Activated CD4-positive, alpha-beta T cell treated with anti-CD3 and anti-CD28 coated beads, Interleukin-2, amount 50 U/mL, for 1 hour (primary cell): ENCODE measurements at regions not wholly inside any gene's neighbourhood (a gene's known extent, or its start where the extent isn't known, plus 50 kb on each side); places are given as distances from the start of the nearest gene placed in this dataset.
"Not testable (repeated sequence)": the region's sequence is repeated elsewhere in the genome, so short reads cannot be mapped to it uniquely, and the experiment has no call there.

ENCODE experiments used
- DNase-seq: peaks from one replicate; pipeline ENCODE4 v3.0.0-alpha.2; 2020

DNA sequence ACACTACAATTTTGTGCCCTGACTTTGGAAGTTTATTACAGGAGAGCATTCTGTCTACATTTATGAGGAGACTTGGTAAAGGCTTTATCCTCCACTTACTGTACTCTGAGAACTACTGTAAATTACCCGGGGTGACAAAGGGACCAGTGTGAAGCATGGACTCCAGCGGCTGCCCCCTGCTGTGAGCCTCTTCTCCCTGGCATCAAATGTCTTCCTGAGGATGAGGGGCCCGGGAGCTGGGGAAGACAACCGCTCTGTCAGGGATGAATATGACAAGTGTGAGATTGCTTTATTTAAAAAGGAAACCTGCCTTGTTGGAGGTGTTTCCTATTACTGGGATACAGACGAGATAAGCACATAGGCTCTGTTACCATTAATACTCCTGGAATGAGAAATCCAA lies 714.8 kb downstream of the CCSER2 start:
- DNase-seq, result no peak

DNA sequence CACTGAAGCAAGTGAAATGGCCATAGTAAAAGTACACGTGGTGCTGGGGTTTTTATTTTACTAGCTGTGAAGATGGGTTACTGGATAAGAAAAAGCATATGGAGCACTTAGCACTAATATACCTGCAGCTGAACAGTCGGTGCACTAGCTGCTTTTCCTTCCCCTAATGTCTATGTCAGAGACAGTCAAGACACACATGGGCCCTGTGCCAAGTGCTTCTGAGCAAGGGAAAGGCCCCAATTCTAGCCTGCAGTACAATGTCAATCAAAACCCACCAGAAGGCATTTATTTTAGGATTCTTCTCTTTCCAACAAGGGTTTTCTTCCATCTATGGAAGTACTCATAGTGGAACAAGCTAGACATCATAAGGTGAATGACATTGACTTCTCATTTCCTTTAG lies 716.7 kb downstream of the CCSER2 start:
- DNase-seq, result no peak

GRCh38 chr10:85047170-85047834 lies 718.9 kb downstream of the CCSER2 start:
- no peak for DNase-seq

GRCh38 chr10:85047979-85048378 lies 719.6 kb downstream of the CCSER2 start:
- no peak for DNase-seq

- no peak for DNase-seq
Observed at GRCh38 chr10:85048644-85049043, 720.3 kb downstream of the CCSER2 start.

DNA sequence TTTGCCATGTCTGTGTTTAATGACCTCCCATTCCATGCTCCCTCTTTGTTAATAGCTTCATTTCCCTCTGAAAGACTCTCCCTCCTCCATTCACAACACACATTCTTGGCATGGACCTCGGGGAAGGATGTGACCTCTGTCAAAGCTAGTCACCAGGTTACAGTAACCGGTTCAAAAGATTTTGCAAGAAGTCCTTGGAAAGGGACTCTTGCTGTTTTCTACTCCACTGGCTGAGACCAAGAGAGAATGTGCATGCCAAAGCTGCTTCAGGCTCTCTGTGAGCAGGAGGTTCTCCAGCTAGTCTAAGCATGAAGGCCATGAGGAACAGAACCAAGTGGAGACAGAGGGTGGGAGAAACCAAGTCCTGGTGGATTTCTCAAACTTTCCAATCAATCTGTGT lies 732.6 kb downstream of the CCSER2 start:
- DNase-seq, result no peak

GRCh38 chr10:85061401-85061800 lies 733.0 kb downstream of the CCSER2 start:
- DNase-seq, result no peak

DNA sequence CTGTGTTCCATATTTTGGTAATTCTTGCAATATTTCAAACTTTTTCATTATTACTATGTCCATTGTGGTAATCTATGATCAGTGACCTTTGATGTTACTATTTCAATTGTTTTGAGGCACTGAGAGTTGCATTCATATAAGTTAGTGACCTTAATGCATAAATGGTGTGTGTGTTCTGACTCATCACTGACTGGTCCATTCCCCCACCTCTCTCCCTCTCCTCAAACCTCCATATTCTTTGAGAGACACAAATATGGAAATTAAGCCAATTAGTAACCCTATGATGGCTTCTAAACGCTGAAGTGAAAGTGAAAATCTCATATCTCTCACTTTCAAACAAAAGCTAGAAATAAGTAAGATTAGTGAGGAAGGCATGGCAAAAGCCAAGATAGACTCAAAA lies 739.6 kb downstream of the CCSER2 start:
- no peak for DNase-seq

DNA sequence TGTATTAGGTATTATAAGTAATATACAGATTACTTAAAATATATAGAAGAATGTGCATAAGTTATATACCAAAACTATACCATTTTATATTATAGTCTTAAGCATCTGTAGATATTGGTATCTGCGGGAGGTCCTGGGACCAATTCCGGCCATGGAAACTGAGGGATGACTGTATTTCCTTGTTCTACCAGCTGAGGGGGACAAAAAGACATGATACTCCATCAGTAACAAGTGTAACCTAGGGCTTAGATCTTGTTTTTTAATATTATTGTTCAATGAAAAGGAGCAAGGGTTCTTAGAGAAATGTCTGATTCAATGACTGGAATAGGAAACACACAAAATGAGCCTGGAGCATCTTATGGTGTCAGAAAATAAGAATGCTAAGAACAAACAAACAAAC lies 752.5 kb downstream of the CCSER2 start:
- no peak for DNase-seq

DNA sequence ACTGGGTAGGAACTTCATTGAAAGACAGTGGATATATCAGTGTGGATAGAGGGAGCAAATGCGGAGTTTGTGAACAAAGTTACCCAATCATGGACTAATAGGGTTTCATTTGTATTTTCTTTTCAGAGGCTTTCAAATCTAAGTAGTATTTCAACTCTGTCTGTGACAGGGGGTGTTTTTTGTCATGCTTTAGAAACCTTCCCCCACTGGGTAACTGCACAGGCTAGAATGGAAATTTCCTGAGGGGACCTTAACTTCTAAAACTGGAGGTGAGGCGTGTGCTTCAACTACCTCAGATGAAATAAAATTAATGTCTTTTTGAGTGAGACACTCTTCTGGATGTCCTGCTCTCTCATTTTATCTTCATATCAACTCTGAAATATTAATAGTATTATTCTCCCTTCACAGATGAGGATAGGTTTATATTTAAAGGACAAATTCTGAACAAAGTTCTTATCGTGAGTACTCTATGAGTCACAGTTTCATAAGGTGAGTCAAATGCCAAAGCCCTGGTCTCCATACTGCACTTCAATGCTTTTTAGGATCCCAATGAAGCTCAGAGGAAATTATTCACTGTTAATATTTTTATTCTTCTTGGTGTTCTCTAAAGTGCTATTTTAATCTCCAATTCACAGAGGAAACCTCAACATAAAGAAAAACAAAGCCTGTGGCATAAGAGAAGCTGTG lies 770.6 kb downstream of the CCSER2 start:
- DNase-seq, result no peak

- no peak for DNase-seq
Observed at GRCh38 chr10:85100495-85100894, 772.1 kb downstream of the CCSER2 start.

DNA sequence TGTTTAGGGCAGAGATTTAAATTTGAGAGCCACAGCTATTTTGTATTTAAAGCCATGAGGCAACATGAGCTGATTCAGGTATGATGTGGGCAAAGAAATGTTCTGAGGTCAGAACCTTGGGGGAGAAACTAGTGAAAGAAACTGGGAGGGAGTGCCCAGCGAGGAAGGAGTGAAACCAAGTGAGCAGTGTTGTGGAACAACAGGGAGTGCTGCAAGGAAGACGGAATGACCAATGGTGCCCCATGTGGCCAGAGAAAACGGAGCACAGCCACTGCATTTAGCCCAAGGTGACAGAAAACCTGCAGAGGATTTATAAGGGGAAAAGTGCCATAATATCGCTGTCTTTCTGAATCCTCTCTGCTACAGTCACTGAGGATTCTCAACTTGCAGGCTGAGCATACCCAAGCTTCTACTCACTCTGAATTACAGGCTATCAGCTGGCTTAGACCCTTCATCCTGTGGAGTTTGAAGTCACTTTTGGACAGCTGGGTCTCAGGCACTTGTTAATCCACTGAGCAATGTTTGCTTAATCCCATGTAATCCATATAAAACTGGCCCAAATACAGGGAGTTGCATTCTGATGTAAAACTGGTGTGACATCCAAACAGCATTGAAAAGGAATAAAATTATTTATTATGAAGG lies 777.3 kb downstream of the CCSER2 start:
- DNase-seq, result no peak

GRCh38 chr10:85111271-85111670 lies 782.9 kb downstream of the CCSER2 start:
- DNase-seq, result no peak

DNA sequence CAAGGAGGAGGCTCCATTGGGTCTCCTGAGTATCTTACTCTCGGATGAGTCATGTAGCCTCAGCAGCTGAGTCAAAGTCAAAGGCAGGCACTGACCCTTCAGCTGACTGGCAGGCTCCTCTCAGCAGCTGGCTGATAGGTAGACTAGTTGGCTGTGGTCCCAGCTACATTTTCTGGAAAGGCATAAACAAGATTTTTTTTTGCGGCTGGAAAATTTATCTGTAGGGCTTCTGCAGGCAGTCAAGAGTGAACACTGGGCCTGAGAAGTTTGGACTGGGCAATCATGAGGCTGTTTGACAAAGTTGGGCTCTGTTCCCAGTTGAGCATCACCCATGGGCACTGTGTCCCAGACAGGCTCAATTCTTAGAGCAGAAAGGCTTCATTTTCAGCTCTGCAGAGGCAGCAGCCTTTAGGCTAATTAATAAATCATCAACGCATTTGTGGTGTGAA lies 796.2 kb downstream of the CCSER2 start:
- no peak for DNase-seq

- no peak for DNase-seq
Observed at GRCh38 chr10:85137253-85137652, 808.9 kb downstream of the CCSER2 start.

GRCh38 chr10:85138046-85138445 lies 809.7 kb downstream of the CCSER2 start:
- no peak for DNase-seq

DNA sequence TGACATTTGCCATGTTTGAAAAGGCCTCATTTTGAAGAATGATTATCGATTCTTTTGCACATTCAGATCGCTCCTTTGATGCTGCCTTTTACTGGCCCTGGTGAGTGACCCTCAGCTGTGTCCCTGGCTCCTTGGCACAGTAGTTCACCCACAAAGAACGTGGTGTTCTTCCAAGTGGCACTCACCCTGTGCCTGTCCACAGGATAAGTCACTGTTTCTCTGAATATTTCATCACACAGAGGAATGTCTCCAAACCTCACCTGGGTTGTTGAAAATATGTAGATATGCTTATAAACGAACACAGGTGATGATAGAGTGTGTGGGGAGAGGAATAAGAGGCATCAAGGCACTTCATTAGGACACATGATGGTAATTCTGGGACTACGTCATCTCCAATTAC lies 810.7 kb downstream of the CCSER2 start:
- DNase-seq, result no peak

GRCh38 chr10:85141520-85141919 lies 813.1 kb downstream of the CCSER2 start:
- not testable (repeated sequence) for DNase-seq

- DNase-seq, result no peak
Observed at GRCh38 chr10:85145966-85146365, 817.6 kb downstream of the CCSER2 start.

GRCh38 chr10:85147346-85148250 lies 819.2 kb downstream of the CCSER2 start:
- DNase-seq, result no peak

- no peak for DNase-seq
Observed at GRCh38 chr10:85148693-85149640, 820.6 kb downstream of the CCSER2 start.

DNA sequence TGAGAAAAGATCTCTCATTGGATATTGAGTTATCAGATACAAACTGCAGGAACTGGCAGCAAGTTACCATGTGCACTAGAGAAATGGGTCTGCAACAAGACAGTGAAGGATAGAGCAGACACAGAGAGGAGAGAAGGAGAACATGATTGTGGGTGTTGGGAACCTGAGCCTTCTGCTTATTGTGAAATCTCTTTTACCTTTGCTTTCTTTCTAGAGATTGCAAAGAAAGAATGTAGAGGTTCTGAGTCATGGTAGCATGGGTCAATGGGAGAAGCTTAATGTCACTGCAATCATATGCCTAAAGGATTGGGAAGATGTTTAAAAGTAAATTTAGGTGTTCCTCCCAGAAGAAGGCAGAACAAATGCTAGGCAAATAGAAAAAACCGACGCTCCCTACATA lies 821.4 kb downstream of the CCSER2 start:
- DNase-seq, result no peak
